COLO829 (cell line): ENCODE measurements at regions not wholly inside any gene's neighbourhood (a gene's known extent, or its start where the extent isn't known, plus 50 kb on each side); places are given as distances from the start of the nearest gene placed in this dataset.

Experiments used
- DNase-seq: peaks from one replicate; pipeline ENCODE4 v3.0.0; 2012; ENCODE audit warnings: low spot score

- DNase-seq = no peak
Observed at GRCh38 chr2:4370422-4371090, 667.2 kb downstream of the DCDC2C start.

DNA sequence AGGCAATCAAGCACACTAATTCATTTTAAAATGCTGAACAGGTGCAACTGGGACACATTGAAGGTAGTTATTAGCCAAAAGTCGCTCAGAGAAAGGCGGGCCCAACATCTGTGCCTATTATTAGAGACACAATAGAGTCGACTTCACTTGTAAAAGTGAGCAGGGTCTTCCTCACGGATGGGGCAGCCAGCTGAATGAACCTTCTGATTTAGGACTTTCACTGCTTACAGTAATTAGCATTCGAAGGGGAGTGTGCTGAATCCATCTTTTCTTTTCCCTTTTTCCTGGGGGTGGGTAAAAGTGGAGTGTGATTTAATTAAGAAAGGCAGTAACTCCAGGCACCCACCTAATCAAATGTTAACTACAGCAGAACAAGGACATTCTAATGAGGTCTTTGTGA lies 677.7 kb downstream of the DCDC2C start:
- DNase-seq = no peak

DNA sequence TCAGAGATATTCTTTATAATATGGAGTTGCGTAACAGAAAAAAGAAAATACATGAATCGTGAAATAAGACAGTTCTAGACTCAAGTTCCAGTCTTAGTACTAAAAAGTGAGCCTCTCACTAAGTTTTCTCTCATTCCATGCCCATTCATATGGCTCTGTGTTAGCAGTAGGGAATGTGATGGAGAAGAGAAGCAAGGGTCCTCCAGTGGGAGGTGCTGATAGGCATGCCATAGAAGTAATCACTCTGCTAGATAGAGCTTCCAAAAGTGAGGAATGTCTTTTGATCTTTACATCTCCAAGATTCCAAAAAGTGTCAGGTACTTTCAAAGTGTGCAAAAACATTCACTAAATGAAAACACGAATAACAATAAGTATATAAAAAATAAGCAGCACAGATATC lies 678.4 kb downstream of the DCDC2C start:
- no peak for DNase-seq

DNA sequence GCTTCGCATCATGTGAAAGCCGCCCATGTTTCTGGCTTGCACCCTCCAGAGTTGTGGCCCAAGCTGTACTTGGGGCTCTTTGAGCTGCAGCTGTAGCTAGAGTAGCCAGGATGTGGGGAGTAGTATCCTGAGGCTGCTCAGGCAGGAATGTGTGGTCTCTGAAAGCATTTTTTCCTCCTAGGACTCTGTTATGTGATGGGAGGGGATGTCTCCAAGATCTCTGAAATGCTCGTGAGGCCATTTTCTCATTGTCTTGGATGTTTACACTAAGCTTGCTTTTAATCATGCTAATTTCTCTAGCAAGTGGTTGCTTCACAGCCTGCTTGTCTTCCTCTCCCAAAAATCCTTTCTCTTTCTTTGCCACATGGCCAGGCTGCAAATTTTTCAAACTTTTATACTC lies 687.6 kb downstream of the DCDC2C start:
- no peak for DNase-seq

DNA sequence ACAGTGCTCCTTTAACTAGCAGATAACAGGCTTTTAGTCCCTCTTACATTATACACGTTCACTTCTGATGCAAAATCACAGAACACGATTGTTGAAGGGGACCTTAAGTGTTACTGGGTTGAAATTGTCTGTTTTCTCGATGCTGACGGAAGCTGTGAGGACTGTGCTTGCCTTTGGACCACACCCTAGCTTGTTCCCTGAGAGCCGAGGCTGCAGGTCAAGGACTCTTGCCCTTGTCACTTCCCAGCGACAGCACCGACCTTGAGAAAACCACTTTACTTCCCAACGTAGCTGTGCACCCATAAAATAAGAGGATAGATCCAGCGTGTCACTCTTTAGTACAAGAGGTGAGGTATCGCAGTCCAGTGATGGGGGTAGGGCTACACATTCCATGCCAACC lies 701.0 kb downstream of the DCDC2C start:
- DNase-seq = no peak

- DNase-seq = no peak
Observed at GRCh38 chr2:4408321-4408720, 704.9 kb downstream of the DCDC2C start.

GRCh38 chr2:4412637-4413187 lies 709.3 kb downstream of the DCDC2C start:
- no peak for DNase-seq

- DNase-seq = no peak
Observed at GRCh38 chr2:4415171-4415570, 711.8 kb downstream of the DCDC2C start.

DNA sequence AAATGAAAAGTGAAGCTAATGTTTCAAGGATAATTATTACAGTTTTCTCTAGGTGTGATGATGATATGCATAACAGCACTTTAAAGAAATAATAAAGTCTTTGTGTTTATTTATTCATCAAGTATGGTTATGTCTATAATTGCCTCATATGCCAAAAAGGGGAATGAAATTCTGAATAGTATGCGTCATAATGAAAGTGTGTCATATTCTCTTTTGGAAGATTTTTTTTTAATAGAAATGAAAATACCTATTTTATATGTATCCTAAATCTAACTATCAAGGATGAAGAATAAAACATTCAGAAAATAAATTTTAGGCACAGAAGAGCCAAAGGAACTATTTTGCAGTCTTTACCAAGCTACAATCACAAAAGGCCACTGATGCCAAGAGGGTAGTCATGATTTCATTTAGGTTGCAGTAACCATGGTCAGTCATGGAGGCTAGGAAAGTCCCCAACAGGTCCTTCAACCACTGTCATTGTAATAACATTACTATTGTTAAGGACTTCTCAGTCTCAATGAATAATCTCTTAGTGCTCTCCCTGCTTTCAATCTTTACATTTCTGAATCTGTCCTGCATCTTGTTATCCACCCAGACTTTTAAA lies 712.5 kb downstream of the DCDC2C start:
- DNase-seq = no peak

DNA sequence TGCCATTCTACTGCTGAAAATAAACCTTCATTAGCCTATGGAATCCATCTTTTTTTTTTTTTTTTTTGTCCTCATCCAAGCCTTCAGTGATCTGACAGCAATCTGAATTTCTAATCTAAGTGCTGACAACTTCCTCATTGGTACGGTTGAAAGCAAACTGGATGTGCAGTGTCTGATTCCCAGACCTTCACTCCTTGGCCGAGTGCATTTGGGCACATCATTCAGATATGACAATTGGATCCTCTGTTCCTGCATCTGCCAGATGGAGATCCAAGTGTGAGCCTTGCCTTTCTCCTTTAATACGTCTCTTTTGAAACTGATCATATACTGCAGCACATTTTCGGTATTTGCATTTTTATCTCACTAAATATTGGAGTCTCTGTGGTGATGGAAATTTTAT lies 713.1 kb downstream of the DCDC2C start:
- no peak for DNase-seq

GRCh38 chr2:4417771-4418170 lies 714.4 kb downstream of the DCDC2C start:
- DNase-seq = no peak

DNA sequence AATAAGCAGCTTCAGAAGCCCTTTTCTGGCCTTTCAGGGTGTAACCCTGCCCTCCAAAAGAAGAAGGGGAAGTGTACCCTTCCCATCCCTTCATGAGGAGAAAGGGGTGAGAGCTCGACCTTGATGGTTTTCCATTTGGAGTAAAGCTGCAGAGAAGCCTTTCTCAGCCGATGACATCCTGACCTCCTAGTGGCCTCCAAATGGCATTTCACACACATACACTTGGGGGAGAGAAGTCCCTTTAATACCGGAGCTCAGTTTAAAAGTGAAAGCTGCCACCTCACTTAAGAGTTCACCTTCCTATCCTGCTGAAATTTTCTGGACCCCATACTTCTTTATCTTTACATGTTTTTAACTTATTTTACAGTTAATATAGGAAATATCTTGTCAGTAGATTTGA lies 716.7 kb downstream of the DCDC2C start:
- DNase-seq = no peak

GRCh38 chr2:4424153-4424552 lies 720.8 kb downstream of the DCDC2C start:
- no peak for DNase-seq

DNA sequence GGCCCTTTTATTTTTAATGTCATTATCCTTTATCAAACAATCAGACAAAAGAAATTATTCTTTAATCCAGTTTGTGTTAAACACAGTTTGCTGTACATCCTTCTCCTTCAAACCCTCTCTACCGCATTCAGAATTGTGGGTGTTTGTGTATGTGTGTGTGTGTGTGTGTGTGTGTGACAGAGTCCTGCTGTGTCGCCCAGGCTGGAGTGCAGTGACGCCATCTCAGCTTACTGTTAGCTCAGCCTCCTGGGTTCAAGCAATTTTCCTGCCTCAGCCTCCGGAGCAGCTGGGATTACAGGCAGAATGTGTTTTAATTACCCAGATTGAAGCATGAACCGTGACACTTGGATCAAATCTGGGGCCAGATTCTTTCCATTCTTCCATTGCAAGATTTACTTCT lies 723.7 kb downstream of the DCDC2C start:
- DNase-seq = no peak

- DNase-seq = no peak
Observed at GRCh38 chr2:4445821-4446220, 742.4 kb downstream of the DCDC2C start.

- DNase-seq = no peak
Observed at GRCh38 chr2:4454907-4455306, 751.5 kb downstream of the DCDC2C start.

GRCh38 chr2:4455486-4456155 lies 752.2 kb downstream of the DCDC2C start:
- DNase-seq = no peak

- no peak for DNase-seq
Observed at GRCh38 chr2:4464634-4465266, 761.4 kb downstream of the DCDC2C start.

DNA sequence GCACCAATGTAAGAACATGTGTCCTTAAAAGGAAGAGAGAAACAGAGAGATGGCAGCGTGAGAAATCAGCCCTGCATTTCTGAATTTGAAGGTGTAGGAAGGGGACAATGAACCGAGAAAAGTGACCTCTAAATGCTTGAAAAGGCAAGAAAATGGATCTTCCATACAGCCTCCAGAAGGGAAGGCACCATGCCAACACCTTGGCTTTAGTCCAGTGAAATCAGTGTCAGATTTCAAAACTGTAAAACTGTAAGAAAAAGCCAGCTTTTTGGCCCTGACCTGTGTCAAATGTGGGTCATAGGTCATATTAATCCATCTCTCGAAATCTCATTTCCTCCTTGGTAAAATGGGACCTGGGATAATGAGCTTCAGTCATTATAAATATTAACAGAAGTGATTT lies 762.3 kb downstream of the DCDC2C start:
- DNase-seq = no peak

- DNase-seq = no peak
Observed at GRCh38 chr2:4475618-4476017, 772.2 kb downstream of the DCDC2C start.

GRCh38 chr2:4483050-4483449 lies 779.7 kb downstream of the DCDC2C start:
- no peak for DNase-seq

GRCh38 chr2:4486971-4487370 lies 783.6 kb downstream of the DCDC2C start:
- DNase-seq = no peak
